Neuronal stem cell (in vitro differentiated cells): ENCODE measurements at regions not wholly inside any gene's neighbourhood (a gene's known extent, or its start where the extent isn't known, plus 50 kb on each side); places are given as distances from the start of the nearest gene placed in this dataset.

Experiments
- DNase-seq: peaks from one replicate; pipeline ENCODE4 v3.0.0-alpha.2; 2013; ENCODE audit warnings: low spot score
- H2AFZ ChIP-seq: one replicate; pipeline ENCODE4 v1.6.1; 2013; ENCODE audit warnings: mild to moderate bottlenecking, low read length, inconsistent platforms
- H2AK5ac ChIP-seq: 2 replicates; pipeline ENCODE4 v1.6.1; 2013; ENCODE audit warnings: low read depth, mild to moderate bottlenecking, inconsistent platforms, low read length, moderate library complexity, mixed read lengths
- H2BK120ac ChIP-seq: 2 replicates; pipeline ENCODE4 v1.6.1; 2013; ENCODE audit warnings: low read depth, mild to moderate bottlenecking, inconsistent platforms, low read length, moderate library complexity, mixed read lengths
- H2BK12ac ChIP-seq: one replicate; pipeline ENCODE4 v1.6.1; 2013; ENCODE audit warnings: low read length, inconsistent platforms
- H2BK15ac ChIP-seq: 2 replicates; pipeline ENCODE4 v1.6.1; 2013; ENCODE audit warnings: mild to moderate bottlenecking, low read length, inconsistent platforms, mixed read lengths
- H2BK5ac ChIP-seq: one replicate; pipeline ENCODE4 v1.6.1; 2013; ENCODE audit warnings: inconsistent platforms, mild to moderate bottlenecking, low read length, moderate library complexity
- H3K14ac ChIP-seq: one replicate; pipeline ENCODE4 v1.6.1; 2013; ENCODE audit warnings: low read length, inconsistent platforms
- H3K18ac ChIP-seq: 2 replicates; pipeline ENCODE4 v1.6.1; 2013; ENCODE audit warnings: low read length, inconsistent platforms
- H3K23ac ChIP-seq: 2 replicates; pipeline ENCODE4 v1.6.1; 2013; ENCODE audit warnings: low read depth, mild to moderate bottlenecking, mixed read lengths, low read length, inconsistent platforms; ENCODE audit not compliant: poor library complexity
- H3K27ac ChIP-seq: replicated peaks from 3 replicates; pipeline ENCODE4 v1.5.1; 2013; ENCODE audit warnings: low read length, inconsistent platforms
- H3K27me3 ChIP-seq, 3 experiments: 2 replicates each; pipeline ENCODE4 v1.6.1; 2013; ENCODE audit warnings: low read length in 3 of 3, mild to moderate bottlenecking in 2 of 3, inconsistent platforms in 1 of 3, low read depth in 1 of 3, mixed read lengths in 1 of 3, moderate library complexity in 1 of 3; ENCODE audit not compliant: control insufficient read depth in 3 of 3, insufficient read depth in 3 of 3
- H3K36me3 ChIP-seq, 2 donors: replicated peaks in 1 of 2; 2 replicates each; pipeline ENCODE4 v1.6.1; 2013; ENCODE audit warnings: low read length in 2 of 2; ENCODE audit not compliant: control insufficient read depth in 2 of 2, insufficient read depth in 2 of 2
- H3K4ac ChIP-seq: 2 replicates; pipeline ENCODE4 v1.6.1; 2013; ENCODE audit warnings: inconsistent platforms, mild to moderate bottlenecking, low read length, moderate library complexity
- H3K4me1 ChIP-seq, 2 donors: 1 replicate in 1 of 2; 2 replicates in 1 of 2; pipeline ENCODE4 v1.6.1; 2013; ENCODE audit warnings: low read length in 2 of 2, low read depth in 1 of 2; ENCODE audit not compliant: control insufficient read depth in 2 of 2, insufficient read depth in 1 of 2
- H3K4me2 ChIP-seq: one replicate; pipeline ENCODE4 v1.6.1; 2013; ENCODE audit warnings: mild to moderate bottlenecking, low read length, inconsistent platforms; ENCODE audit not compliant: insufficient read depth, poor library complexity, severe bottlenecking
- H3K4me3 ChIP-seq, 2 donors: 2 replicates each; pipeline ENCODE4 v1.5.1; 2013; ENCODE audit warnings: low read length in 2 of 2, mild to moderate bottlenecking in 2 of 2, inconsistent platforms in 1 of 2, moderate library complexity in 1 of 2
- H3K79me1 ChIP-seq: one replicate; pipeline ENCODE4 v1.6.1; 2013; ENCODE audit warnings: low read depth, mild to moderate bottlenecking, inconsistent platforms, low read length, moderate library complexity
- H3K9ac ChIP-seq: one replicate; pipeline ENCODE4 v1.6.1; 2013; ENCODE audit warnings: mild to moderate bottlenecking, low read depth, low read length, inconsistent platforms; ENCODE audit not compliant: poor library complexity
- H3K9me3 ChIP-seq, 2 donors: replicated peaks in 1 of 2; 2 replicates each; pipeline versions ENCODE3 to v1.6.1; 2013; ENCODE audit warnings: low read length in 2 of 2, mild to moderate bottlenecking in 2 of 2, inconsistent platforms in 1 of 2, low read depth in 1 of 2, mixed read lengths in 1 of 2, moderate library complexity in 1 of 2; ENCODE audit not compliant: control insufficient read depth in 2 of 2, insufficient read depth in 1 of 2
- H4K8ac ChIP-seq: one replicate; pipeline ENCODE4 v1.6.1; 2013; ENCODE audit warnings: low read depth, mild to moderate bottlenecking, inconsistent platforms, low read length, moderate library complexity
- H4K91ac ChIP-seq: one replicate; pipeline ENCODE4 v1.6.1; 2013; ENCODE audit warnings: low read length, low read depth, mild to moderate bottlenecking, inconsistent platforms; ENCODE audit not compliant: poor library complexity
- WGBS, 2 donors: extraction: QIAGEN DNeasy Blood & Tissue Kit; methylation state at CpG; one replicate each; pipeline ENCODE4 v1.1.7; 2013; ENCODE audit warnings: missing lambda C conversion rate in 2 of 2, mixed read lengths in 1 of 2; ENCODE audit not compliant: insufficient read length in 2 of 2, insufficient replicate concordance in 1 of 2; ENCODE audit errors: extremely low coverage in 2 of 2; 5-methylcytosine and 5-hydroxymethylcytosine counted together

- peaks cover 0 to 32% (median 0%) of the 10 kb centered on the region in 3 experiments for H3K27me3 ChIP-seq
- H2AFZ ChIP-seq: no peak overlapping the region
- no peak overlapping the region for H3K27ac ChIP-seq
- no peak overlapping the region for H3K23ac ChIP-seq
- H3K4ac ChIP-seq: no peak overlapping the region
- no peak overlapping the region for H3K14ac ChIP-seq
- no peak overlapping the region for H3K4me2 ChIP-seq
- peak overlapping the region; percentile 56 for H2AK5ac ChIP-seq
- no peak overlapping the region for H2BK12ac ChIP-seq
- no peaks in the 10 kb centered on the region for H3K79me1 ChIP-seq
- no peak overlapping the region for H3K18ac ChIP-seq
- no peak overlapping the region for H3K4me3 ChIP-seq
- peak; percentile 3 for DNase-seq
- no peaks in the 10 kb centered on the region for H3K9me3 ChIP-seq
- H2BK15ac ChIP-seq: no peak overlapping the region
- H4K8ac ChIP-seq: no peak overlapping the region
- no peak overlapping the region for H3K9ac ChIP-seq
- H4K91ac ChIP-seq: no peak overlapping the region
- H2BK120ac ChIP-seq: no peak overlapping the region
- no peaks in the 10 kb centered on the region for H3K36me3 ChIP-seq
- H2BK5ac ChIP-seq: no peak overlapping the region
- no CpG with 5 or more reads among the region's 17 CpGs for WGBS, 2 donors
- peaks cover 1 to 7% of the 10 kb centered on the region in 2 donors for H3K4me1 ChIP-seq
Observed at GRCh38 chrX:69215161-69215875, 50.1 kb upstream of the PJA1 start.
